Transverse colon (tissue), 4 donors: ENCODE measurements at regions not wholly inside any gene's neighbourhood (a gene's known extent, or its start where the extent isn't known, plus 50 kb on each side); places are given as distances from the start of the nearest gene placed in this dataset.

Experiments
- POLR2AphosphoS5 ChIP-seq, 3 donors: sonication (generic); formaldehyde crosslinking; IDR thresholded peaks; one replicate each; pipeline ENCODE4 v1.6.1; 2016; ENCODE audit warnings: antibody characterized with exemption in 3 of 3
- TF ChIP-seq, protein P1 (sequence below), 5 experiments: fragments of 200-600 bp in 3 of 5; fragments of 450-650 bp in 2 of 5; sonication (generic) in 3 of 5; IDR thresholded peaks; 1 replicate in 2 of 5; 2 replicates in 3 of 5; pipeline ENCODE4 v1.5.1; 2016 to 2017; ENCODE audit warnings: antibody characterized with exemption in 5 of 5, inconsistent platforms in 3 of 5, mild to moderate bottlenecking in 2 of 5, moderate library complexity in 1 of 5

DNA sequence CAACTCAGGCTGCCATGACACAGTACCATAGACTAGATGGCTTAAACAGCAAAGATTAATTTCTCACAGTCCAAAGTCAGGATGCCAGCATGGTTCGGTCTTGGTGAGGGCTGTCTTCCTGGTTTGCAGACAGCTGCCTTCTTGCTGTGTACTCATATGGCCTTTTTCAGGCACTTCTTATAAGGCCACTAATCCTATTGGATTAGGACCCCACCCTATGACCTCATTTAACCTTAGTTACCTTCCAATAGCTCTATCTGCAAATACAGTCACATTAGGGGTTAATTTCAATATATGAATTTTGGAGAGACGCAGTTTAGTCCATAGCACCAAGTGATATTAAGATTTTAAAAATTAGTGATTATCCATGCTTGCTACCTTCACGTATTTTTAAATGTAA lies 297.8 kb downstream of the WDR72 start:
- TF ChIP-seq POLR2AphosphoS5 (IDR thresholded peaks at IDR 0.05): no peak
- TF ChIP-seq, protein P1, sequence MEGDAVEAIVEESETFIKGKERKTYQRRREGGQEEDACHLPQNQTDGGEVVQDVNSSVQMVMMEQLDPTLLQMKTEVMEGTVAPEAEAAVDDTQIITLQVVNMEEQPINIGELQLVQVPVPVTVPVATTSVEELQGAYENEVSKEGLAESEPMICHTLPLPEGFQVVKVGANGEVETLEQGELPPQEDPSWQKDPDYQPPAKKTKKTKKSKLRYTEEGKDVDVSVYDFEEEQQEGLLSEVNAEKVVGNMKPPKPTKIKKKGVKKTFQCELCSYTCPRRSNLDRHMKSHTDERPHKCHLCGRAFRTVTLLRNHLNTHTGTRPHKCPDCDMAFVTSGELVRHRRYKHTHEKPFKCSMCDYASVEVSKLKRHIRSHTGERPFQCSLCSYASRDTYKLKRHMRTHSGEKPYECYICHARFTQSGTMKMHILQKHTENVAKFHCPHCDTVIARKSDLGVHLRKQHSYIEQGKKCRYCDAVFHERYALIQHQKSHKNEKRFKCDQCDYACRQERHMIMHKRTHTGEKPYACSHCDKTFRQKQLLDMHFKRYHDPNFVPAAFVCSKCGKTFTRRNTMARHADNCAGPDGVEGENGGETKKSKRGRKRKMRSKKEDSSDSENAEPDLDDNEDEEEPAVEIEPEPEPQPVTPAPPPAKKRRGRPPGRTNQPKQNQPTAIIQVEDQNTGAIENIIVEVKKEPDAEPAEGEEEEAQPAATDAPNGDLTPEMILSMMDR (IDR thresholded peaks at IDR 0.05): no peak
